Esophagus (tissue), 2 donors: ENCODE measurements at regions not wholly inside any gene's neighbourhood (a gene's known extent, or its start where the extent isn't known, plus 50 kb on each side); places are given as distances from the start of the nearest gene placed in this dataset.
A peak's percentile ranks its signal among the peaks of the same experiment; 100 is the strongest.

Experiments used
- H3K27ac ChIP-seq, 2 donors: one replicate each; pipeline ENCODE4 v1.5.1; 2013; ENCODE audit warnings: low read depth in 2 of 2, mild to moderate bottlenecking in 2 of 2, inconsistent platforms in 1 of 2, low read length in 1 of 2, moderate library complexity in 1 of 2
- H3K27me3 ChIP-seq, 2 donors: one replicate each; pipeline ENCODE4 v1.6.1; 2013; ENCODE audit warnings: low read length in 2 of 2, control low read depth in 1 of 2, mild to moderate bottlenecking in 1 of 2; ENCODE audit not compliant: insufficient read depth in 2 of 2, control insufficient read depth in 1 of 2
- H3K36me3 ChIP-seq, 2 donors: one replicate each; pipeline ENCODE4 v1.6.1; 2013; ENCODE audit warnings: low read length in 1 of 2; ENCODE audit not compliant: control insufficient read depth in 2 of 2, insufficient read depth in 2 of 2
- H3K4me1 ChIP-seq, 2 donors: one replicate each; pipeline ENCODE4 v1.6.1; 2013; ENCODE audit warnings: low read length in 1 of 2; ENCODE audit not compliant: control insufficient read depth in 2 of 2, insufficient read depth in 2 of 2
- H3K4me3 ChIP-seq, 2 donors: one replicate each; pipeline ENCODE4 v1.5.1; 2013; ENCODE audit warnings: low read length in 2 of 2, mild to moderate bottlenecking in 2 of 2, low read depth in 1 of 2, moderate library complexity in 1 of 2
- H3K9me3 ChIP-seq, 2 donors: one replicate each; pipeline ENCODE4 v1.6.1; 2013; ENCODE audit warnings: mild to moderate bottlenecking in 2 of 2, low read depth in 1 of 2, low read length in 1 of 2, moderate library complexity in 1 of 2; ENCODE audit not compliant: control insufficient read depth in 2 of 2, insufficient read depth in 1 of 2
- WGBS, 2 donors: extraction: QIAGEN DNeasy Blood & Tissue Kit; methylation state at CpG; one replicate each; pipeline ENCODE4 v1.1.7; 2013; 5-methylcytosine and 5-hydroxymethylcytosine counted together
- donor health status: healthy with polysubstance abuse.
- donor health status: Bipolar disorder and iron deficiency.

DNA sequence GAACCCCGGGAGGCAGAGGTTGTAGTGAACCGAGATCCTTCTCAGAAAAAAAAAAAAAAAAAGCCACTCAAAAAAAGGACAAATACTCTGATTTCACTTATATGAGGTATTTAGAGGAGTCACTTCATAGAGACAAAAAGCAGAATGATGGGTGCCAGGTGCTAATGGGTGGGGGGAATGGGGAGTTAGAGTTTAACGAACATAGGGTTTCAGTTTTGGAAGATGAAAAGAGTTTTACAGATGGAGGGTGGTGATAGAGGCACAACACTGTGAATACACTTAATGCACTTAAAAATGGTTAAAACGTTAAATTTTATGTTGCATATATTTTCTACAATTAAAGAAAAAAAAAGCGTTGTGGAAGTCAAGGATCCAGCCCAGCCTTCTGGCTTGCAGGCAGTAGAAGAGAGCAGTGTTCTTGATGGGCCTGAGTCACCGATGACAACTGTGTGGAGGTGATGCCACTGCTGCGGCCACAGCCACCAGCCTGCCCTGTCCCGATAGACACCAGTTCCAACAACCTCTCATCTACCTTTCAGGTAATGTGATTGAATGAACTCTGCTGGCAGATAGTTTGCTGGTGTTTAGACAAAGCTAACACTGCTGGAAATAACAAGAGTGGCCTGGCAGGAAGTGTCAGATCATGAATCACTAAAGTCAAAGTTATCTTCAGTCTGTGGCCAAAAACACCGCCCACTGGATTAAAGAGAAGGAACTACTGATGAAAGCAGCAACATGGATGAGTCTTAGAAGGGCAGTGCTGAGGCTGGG is 49.9 kb upstream of the COX10 start:
- Histone ChIP-seq H3K4me3 (no peak overlapping the region), H3K9me3 (no peaks in the 10 kb centered on the region), H3K36me3 (no peaks in the 10 kb centered on the region), H3K27ac (peak overlapping the region; percentile 5 to 74), H3K27me3 (no peaks in the 10 kb centered on the region), H3K4me1 (peaks cover 0 to 4% of the 10 kb centered on the region in 2 donors)
- WGBS, 2 donors, result 51 to 63% methylated on average over 9 of the region's 9 CpGs
